ENCODE measurements at regions not wholly inside any gene's neighbourhood (a gene's known extent, or its start where the extent isn't known, plus 50 kb on each side); places are given as distances from the start of the nearest gene placed in this dataset.

DNA sequence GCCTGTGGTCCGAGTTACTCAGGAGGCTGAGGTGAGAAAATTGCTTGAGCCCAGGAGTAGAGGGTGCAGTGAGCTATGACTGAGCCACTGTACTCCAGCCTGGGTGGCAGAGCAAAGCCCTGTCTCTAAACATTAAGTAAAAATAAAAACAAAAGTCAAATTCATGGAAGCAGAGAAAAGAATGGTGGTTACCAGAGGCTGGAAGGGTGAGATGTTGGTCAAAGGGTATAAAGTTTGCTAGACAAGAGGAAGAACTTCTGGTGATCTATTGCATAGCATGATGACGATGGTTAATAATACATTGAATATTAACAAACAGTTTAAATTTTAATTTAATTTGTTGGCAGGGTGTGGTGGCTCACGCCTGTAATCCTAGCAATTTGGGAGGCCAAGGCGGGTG, 68.1 kb downstream of the CRPPA start:
- peaks cover 0 to 12% (median 2%) of the 10 kb centered on the region in 4 donors for H3K9me3 ChIP-seq
- no peaks in the 10 kb centered on the region for H3K36me3 ChIP-seq
- H3K4me1 ChIP-seq, result no peaks in the 10 kb centered on the region
- no peak for DNase-seq (ENCODE audit: low spot score in 2 of 2)
- no peaks in the 10 kb centered on the region for H3K27me3 ChIP-seq
- H3K27ac ChIP-seq, result no peak overlapping the region
- H3K4me3 ChIP-seq, result no peak overlapping the region
- WGBS, 2 donors, result 67 to 68% methylated on average over 4 of the region's 4 CpGs
- TF ChIP-seq, protein P1, sequence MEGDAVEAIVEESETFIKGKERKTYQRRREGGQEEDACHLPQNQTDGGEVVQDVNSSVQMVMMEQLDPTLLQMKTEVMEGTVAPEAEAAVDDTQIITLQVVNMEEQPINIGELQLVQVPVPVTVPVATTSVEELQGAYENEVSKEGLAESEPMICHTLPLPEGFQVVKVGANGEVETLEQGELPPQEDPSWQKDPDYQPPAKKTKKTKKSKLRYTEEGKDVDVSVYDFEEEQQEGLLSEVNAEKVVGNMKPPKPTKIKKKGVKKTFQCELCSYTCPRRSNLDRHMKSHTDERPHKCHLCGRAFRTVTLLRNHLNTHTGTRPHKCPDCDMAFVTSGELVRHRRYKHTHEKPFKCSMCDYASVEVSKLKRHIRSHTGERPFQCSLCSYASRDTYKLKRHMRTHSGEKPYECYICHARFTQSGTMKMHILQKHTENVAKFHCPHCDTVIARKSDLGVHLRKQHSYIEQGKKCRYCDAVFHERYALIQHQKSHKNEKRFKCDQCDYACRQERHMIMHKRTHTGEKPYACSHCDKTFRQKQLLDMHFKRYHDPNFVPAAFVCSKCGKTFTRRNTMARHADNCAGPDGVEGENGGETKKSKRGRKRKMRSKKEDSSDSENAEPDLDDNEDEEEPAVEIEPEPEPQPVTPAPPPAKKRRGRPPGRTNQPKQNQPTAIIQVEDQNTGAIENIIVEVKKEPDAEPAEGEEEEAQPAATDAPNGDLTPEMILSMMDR (IDR thresholded peaks at IDR 0.05), result no peak
- no peak for TF ChIP-seq POLR2A (IDR thresholded peaks at IDR 0.05)
- TF ChIP-seq EP300 (IDR thresholded peaks at IDR 0.05), result no peak

GRCh38 chr7:16350634-16351033, 70.7 kb downstream of the CRPPA start:
- 91 to 96% methylated on average over 2 of the region's 2 CpGs for WGBS, 2 donors
- TF ChIP-seq POLR2A (IDR thresholded peaks at IDR 0.05), result no peak
- TF ChIP-seq, protein P1 (IDR thresholded peaks at IDR 0.05), result no peak
- TF ChIP-seq EP300 (IDR thresholded peaks at IDR 0.05), result no peak

DNA sequence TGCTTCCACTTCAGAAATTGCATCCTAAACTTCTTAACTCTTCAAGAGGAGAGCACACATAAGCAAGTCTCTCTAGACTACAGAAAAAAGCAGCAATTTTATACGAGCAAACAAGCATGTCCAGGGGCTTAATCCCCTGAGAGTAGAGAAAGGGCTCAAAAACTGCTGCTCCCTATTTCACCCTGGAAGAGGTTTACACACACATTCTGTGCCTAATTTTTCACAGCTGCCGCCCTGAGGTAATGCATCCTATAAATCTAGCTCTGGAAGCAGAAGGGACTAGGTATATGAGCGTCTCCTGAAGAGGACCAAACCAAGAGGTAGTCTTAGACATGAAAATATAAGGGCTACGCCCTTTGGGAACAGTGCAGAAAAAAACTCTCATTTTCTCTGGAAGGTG, 73.1 kb downstream of the CRPPA start:
- no peaks in the 10 kb centered on the region for H3K36me3 ChIP-seq
- H3K4me1 ChIP-seq, result no peaks in the 10 kb centered on the region
- peaks cover 0 to 31% (median 2%) of the 10 kb centered on the region in 4 donors for H3K9me3 ChIP-seq
- H3K27me3 ChIP-seq, result no peaks in the 10 kb centered on the region
- DNase-seq (ENCODE audit: low spot score in 2 of 2), result no peak
- no peak overlapping the region for H3K4me3 ChIP-seq
- H3K27ac ChIP-seq, result no peak overlapping the region
- TF ChIP-seq, protein P1 (IDR thresholded peaks at IDR 0.05), result no peak
- TF ChIP-seq EP300 (IDR thresholded peaks at IDR 0.05), result no peak
- TF ChIP-seq POLR2A (IDR thresholded peaks at IDR 0.05), result no peak
- WGBS, 2 donors, result 83% methylated on average over 4 of the region's 4 CpGs

More at GRCh38 chr7:16350634-16351033, 70.7 kb downstream of the CRPPA start:
- no peak overlapping the region for H3K4me3 ChIP-seq
- no peaks in the 10 kb centered on the region for H3K36me3 ChIP-seq
- H3K9me3 ChIP-seq, result peaks cover 0 to 12% (median 2%) of the 10 kb centered on the region in 4 donors
- DNase-seq (ENCODE audit: low spot score in 2 of 2), result no peak
- no peaks in the 10 kb centered on the region for H3K4me1 ChIP-seq
- no peaks in the 10 kb centered on the region for H3K27me3 ChIP-seq
- no peak overlapping the region for H3K27ac ChIP-seq

DNA sequence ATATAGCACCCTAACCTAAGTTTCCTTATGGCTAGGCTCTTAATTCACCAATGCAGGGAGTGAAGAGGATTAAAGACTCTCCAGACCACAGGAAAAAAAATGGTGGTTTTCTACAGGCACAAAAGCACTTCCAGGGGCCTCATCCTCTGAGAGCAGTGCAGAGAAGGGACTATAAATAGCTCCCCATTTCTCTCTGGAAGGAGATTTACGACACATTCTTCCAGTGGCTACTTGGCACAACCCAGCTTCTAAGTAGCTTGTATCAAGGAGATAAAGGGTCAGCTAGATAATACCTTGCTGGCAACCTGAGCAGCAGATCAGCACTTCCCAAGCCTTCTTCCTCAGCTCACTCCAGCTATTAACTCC, 73.5 kb downstream of the CRPPA start:
- WGBS, 2 donors, result 36% methylated on average over 1 of the region's 1 CpG
- Histone ChIP-seq H3K36me3 (no peaks in the 10 kb centered on the region), H3K4me3 (no peak overlapping the region), H3K27me3 (no peaks in the 10 kb centered on the region), H3K4me1 (no peaks in the 10 kb centered on the region), H3K9me3 (peaks cover 0 to 33% (median 2%) of the 10 kb centered on the region in 4 donors), H3K27ac (no peak overlapping the region)
- no peak for TF ChIP-seq EP300 (IDR thresholded peaks at IDR 0.05)
- TF ChIP-seq POLR2A (IDR thresholded peaks at IDR 0.05), result no peak
- TF ChIP-seq, protein P1 (IDR thresholded peaks at IDR 0.05), result no peak
- no peak for DNase-seq (ENCODE audit: low spot score in 2 of 2)

- no peak overlapping the region for H3K27ac ChIP-seq
- H3K4me1 ChIP-seq, result no peaks in the 10 kb centered on the region
- no peaks in the 10 kb centered on the region for H3K36me3 ChIP-seq
- H3K9me3 ChIP-seq, result peaks cover 0 to 33% (median 2%) of the 10 kb centered on the region in 4 donors
- WGBS, 2 donors, result 100% methylated on average over 1 of the region's 1 CpG
- TF ChIP-seq EP300 (IDR thresholded peaks at IDR 0.05) (no peak), POLR2A (IDR thresholded peaks at IDR 0.05) (no peak)
- TF ChIP-seq, protein P1 (IDR thresholded peaks at IDR 0.05), result no peak
- DNase-seq (ENCODE audit: low spot score in 2 of 2), result no peak
- H3K4me3 ChIP-seq, result no peak overlapping the region
- H3K27me3 ChIP-seq, result no peaks in the 10 kb centered on the region
Observed at GRCh38 chr7:16347066-16347826, 74.1 kb downstream of the CRPPA start.

Data from tibial nerve (tissue), 4 donors.